Endothelial cell (in vitro differentiated cells): ENCODE measurements at regions not wholly inside any gene's neighbourhood (a gene's known extent, or its start where the extent isn't known, plus 50 kb on each side); places are given as distances from the start of the nearest gene placed in this dataset.

Experiments used
- DNase-seq: peaks from one replicate; pipeline ENCODE4 v3.0.0; 2021; ENCODE audit warnings: low spot score
- H3K27ac Mint-ChIP-seq: one replicate; pipeline ENCODE4 v1.8.0; 2021; ENCODE audit warnings: mixed read lengths, inconsistent platforms; ENCODE audit not compliant: unreplicated experiment
- H3K27me3 Mint-ChIP-seq: one replicate; pipeline ENCODE4 v1.8.0; 2021; ENCODE audit warnings: mild to moderate bottlenecking, moderate library complexity, mixed read lengths, inconsistent platforms; ENCODE audit not compliant: unreplicated experiment
- H3K36me3 Mint-ChIP-seq: one replicate; pipeline ENCODE4 v1.8.0; 2021; ENCODE audit warnings: mild to moderate bottlenecking, low read depth, mixed read lengths, inconsistent platforms; ENCODE audit not compliant: unreplicated experiment
- H3K4me1 Mint-ChIP-seq: one replicate; pipeline ENCODE4 v1.8.0; 2021; ENCODE audit warnings: mild to moderate bottlenecking, mixed read lengths, inconsistent platforms; ENCODE audit not compliant: unreplicated experiment
- H3K4me3 Mint-ChIP-seq: one replicate; pipeline ENCODE4 v1.8.0; 2021; ENCODE audit warnings: mild to moderate bottlenecking, mixed read lengths, inconsistent platforms; ENCODE audit not compliant: unreplicated experiment
- H3K9me3 Mint-ChIP-seq: one replicate; pipeline ENCODE4 v1.8.0; 2021; ENCODE audit warnings: mixed read lengths, inconsistent platforms; ENCODE audit not compliant: unreplicated experiment
- TF ChIP-seq, protein P1 (sequence below): fragments of 200-600 bp; sonication (generic); IDR thresholded peaks from one replicate; pipeline ENCODE4 v1.5.0; 2021; ENCODE audit warnings: antibody characterized with exemption; ENCODE audit not compliant: unreplicated experiment

DNA sequence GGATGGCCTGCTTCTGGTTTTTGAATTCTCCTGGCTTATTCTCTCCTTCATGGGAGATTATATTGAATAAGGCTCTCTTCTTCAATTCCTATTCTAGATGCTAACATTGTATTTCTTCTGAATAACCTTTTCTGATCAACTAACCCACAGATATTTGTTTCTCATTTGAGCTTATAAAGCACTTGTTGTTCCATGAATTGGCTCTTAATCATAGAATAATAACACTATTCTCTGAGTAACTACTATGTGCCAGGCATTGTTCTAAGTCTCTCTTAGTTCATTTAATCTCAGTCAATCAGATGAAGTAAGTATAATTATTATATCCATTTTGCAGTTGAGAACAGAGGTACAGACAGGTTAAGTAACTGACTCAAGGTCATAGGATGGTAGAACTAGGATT, 136.3 kb upstream of the MLIP start:
- Mint-ChIP-seq H3K36me3 (no peaks in the 10 kb centered on the region), H3K27ac (no peak overlapping the region), H3K4me3 (no peak overlapping the region), H3K4me1 (no peaks in the 10 kb centered on the region), H3K27me3 (no peaks in the 10 kb centered on the region), H3K9me3 (no peaks in the 10 kb centered on the region)
- TF ChIP-seq, protein P1, sequence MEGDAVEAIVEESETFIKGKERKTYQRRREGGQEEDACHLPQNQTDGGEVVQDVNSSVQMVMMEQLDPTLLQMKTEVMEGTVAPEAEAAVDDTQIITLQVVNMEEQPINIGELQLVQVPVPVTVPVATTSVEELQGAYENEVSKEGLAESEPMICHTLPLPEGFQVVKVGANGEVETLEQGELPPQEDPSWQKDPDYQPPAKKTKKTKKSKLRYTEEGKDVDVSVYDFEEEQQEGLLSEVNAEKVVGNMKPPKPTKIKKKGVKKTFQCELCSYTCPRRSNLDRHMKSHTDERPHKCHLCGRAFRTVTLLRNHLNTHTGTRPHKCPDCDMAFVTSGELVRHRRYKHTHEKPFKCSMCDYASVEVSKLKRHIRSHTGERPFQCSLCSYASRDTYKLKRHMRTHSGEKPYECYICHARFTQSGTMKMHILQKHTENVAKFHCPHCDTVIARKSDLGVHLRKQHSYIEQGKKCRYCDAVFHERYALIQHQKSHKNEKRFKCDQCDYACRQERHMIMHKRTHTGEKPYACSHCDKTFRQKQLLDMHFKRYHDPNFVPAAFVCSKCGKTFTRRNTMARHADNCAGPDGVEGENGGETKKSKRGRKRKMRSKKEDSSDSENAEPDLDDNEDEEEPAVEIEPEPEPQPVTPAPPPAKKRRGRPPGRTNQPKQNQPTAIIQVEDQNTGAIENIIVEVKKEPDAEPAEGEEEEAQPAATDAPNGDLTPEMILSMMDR = no peak
- no peak for DNase-seq

DNA sequence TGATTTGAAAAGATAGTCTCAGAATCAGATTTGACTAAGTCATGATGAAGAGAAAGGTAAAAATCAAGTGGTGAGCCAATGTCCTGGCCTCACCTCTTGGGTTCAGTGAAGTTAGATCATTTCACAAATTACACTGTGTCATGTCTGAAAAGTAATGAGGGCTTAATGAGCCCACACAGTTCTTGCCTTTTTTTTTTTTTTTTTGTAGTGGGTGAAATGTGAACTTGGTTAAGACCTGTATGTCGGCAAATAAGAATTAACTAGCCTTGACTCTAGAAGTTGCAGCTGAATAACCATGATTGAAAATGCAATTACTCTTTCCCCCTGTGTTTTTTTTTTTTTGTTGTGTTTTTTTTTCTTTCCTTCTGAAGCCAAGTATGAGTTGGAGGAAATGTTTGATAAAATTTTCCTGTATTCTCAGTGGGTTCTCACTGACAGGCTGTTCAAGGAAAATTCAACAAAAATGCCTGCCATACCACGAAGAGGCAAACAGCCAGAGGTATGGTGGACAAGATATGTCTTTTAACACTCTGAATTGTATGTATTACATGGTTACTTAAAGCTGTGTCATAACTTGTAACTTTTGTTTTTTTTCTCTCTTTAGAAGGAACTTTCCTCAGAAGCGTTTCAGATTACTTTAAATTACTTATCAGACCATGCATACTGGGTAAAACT, 135.2 kb upstream of the MLIP start:
- TF ChIP-seq, protein P1 = no peak
- Mint-ChIP-seq H3K4me3 (no peak overlapping the region), H3K27ac (no peak overlapping the region), H3K9me3 (no peaks in the 10 kb centered on the region), H3K4me1 (no peaks in the 10 kb centered on the region), H3K27me3 (no peaks in the 10 kb centered on the region), H3K36me3 (no peaks in the 10 kb centered on the region)
- no peak for DNase-seq

DNA sequence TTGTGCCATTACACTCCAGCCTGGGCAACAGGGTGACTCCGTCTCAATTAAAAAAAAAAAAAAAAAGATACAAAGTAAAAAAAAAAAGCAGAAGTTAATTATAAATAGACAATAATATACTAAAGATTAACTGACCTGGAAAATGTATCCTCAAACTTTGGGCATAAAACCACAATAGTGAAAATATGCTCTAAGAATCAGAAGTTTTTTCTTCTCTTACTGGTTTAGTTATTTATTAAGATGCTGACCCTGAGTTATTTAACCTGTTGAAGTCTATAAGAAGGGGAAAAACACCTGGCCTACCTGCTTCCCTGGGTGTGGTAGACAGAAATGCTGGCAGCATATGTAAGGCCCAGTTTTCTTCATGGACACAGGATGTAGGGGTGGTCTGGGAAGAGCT, 133.7 kb upstream of the MLIP start:
- H3K27me3 Mint-ChIP-seq = no peaks in the 10 kb centered on the region

DNA sequence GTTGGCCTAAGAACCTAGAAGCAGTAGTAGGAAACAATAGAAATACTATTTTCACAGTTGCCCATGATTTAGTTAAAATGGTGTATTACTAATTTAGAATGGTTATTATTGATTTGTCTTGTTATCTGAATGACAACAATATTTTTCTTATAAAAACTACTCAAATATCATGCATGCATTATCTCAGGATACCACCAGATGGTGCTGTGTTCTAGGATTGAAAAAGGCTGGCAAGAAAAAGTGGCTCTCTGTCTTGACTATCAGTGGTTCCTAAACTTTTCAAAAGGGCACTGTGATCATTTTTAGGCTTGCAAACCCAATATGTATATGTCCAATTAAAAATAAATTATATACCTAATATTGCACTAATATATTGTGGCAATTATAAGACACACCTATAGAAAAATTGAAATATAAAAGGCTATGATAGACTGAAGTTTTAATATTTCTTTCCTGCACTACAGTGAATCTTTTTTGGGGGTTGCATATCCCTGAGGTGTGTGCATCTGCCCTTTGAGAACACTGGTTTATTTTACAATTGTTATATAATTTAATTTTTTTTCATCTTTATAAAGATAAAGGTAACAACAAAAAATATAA, 131.7 kb upstream of the MLIP start:
- DNase-seq = peak; percentile 28
- Mint-ChIP-seq H3K9me3 (no peaks in the 10 kb centered on the region), H3K4me1 (no peaks in the 10 kb centered on the region), H3K36me3 (no peaks in the 10 kb centered on the region), H3K4me3 (no peak overlapping the region), H3K27ac (no peak overlapping the region), H3K27me3 (no peaks in the 10 kb centered on the region)
- TF ChIP-seq, protein P1 = peak; percentile 96

More for the DNA sequence above, 133.7 kb upstream of the MLIP start:
- H3K36me3 Mint-ChIP-seq = no peaks in the 10 kb centered on the region
- no peak for DNase-seq
- TF ChIP-seq, protein P1 = no peak
- H3K4me3 Mint-ChIP-seq = no peak overlapping the region
- H3K4me1 Mint-ChIP-seq = no peaks in the 10 kb centered on the region
- no peak overlapping the region for H3K27ac Mint-ChIP-seq
- no peaks in the 10 kb centered on the region for H3K9me3 Mint-ChIP-seq

DNA sequence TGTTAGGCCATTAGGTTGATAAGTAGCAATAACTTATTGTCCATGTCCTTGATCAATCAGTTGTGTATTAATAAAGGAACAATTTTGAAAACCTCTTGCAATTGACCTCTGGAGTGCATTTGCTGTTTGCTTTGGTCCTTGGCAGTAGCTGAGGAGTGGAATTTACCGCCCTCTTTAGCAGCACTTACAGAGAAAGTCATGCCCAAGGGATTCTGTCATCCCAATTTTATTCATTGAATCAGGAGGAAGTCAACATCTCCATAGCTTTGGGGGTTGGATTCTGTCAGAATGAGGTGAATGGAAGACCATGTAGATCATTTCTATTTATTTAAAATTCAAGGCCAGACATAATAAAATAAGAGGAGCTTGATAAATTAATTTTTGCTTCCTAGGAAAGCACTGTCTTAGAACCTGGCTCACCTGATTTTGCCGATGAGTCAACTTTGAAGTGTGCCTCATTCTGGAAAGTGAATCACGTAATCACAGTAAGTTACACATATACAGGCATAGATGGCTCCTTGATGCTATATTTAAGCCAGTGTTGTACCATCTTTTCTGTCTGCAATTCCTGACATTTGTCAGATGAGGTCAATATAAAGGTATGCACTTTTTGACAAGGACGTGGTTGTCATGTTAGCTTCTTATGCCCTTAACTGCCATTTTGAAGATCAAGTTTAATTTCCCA, 128.7 kb upstream of the MLIP start:
- H3K27me3 Mint-ChIP-seq = no peaks in the 10 kb centered on the region
- TF ChIP-seq, protein P1 = no peak
- H3K36me3 Mint-ChIP-seq = no peaks in the 10 kb centered on the region
- no peaks in the 10 kb centered on the region for H3K9me3 Mint-ChIP-seq
- no peak for DNase-seq
- H3K4me3 Mint-ChIP-seq = no peak overlapping the region
- no peak overlapping the region for H3K27ac Mint-ChIP-seq
- H3K4me1 Mint-ChIP-seq = no peaks in the 10 kb centered on the region
